Immature natural killer cell (primary cell): ENCODE measurements at regions not wholly inside any gene's neighbourhood (a gene's known extent, or its start where the extent isn't known, plus 50 kb on each side); places are given as distances from the start of the nearest gene placed in this dataset.
"Not testable (repeated sequence)": the region's sequence is repeated elsewhere in the genome, so short reads cannot be mapped to it uniquely, and the experiment has no call there.

Experiments
- DNase-seq, 3 donors: peaks; one replicate each; pipeline ENCODE4 v3.0.0; 2022; ENCODE audit warnings: mixed read lengths in 1 of 3
- H3K27ac Mint-ChIP-seq, 6 donors: one replicate each; pipeline ENCODE4 v1.8.0; 2020; ENCODE audit warnings: mixed read lengths in 6 of 6, mild to moderate bottlenecking in 5 of 6, inconsistent platforms in 4 of 6, moderate library complexity in 3 of 6
- H3K27me3 Mint-ChIP-seq, 3 donors: one replicate each; pipeline ENCODE4 v1.8.0; 2020 to 2021; ENCODE audit warnings: low read depth in 3 of 3, mild to moderate bottlenecking in 3 of 3, mixed read lengths in 3 of 3, moderate library complexity in 3 of 3, inconsistent platforms in 1 of 3
- H3K36me3 Mint-ChIP-seq, 3 donors: one replicate each; pipeline ENCODE4 v1.8.0; 2020; ENCODE audit warnings: mixed read lengths in 3 of 3, inconsistent platforms in 2 of 3, mild to moderate bottlenecking in 2 of 3
- H3K4me1 Mint-ChIP-seq, 2 donors: one replicate each; pipeline ENCODE4 v1.8.0; 2020; ENCODE audit warnings: inconsistent platforms in 2 of 2, mild to moderate bottlenecking in 2 of 2, mixed read lengths in 2 of 2, moderate library complexity in 1 of 2
- H3K4me3 Mint-ChIP-seq, 5 donors: one replicate each; pipeline ENCODE4 v1.8.0; 2020; ENCODE audit warnings: mild to moderate bottlenecking in 5 of 5, mixed read lengths in 5 of 5, inconsistent platforms in 3 of 5, moderate library complexity in 3 of 5
- H3K9me3 Mint-ChIP-seq, 6 donors: one replicate each; pipeline ENCODE4 v1.8.0; 2020; ENCODE audit warnings: mild to moderate bottlenecking in 6 of 6, mixed read lengths in 6 of 6, inconsistent platforms in 4 of 6, moderate library complexity in 3 of 6

- Mint-ChIP-seq H3K4me3 (no peak overlapping the region), H3K27ac (no peak overlapping the region), H3K36me3 (no peaks in the 10 kb centered on the region), H3K4me1 (peaks cover 17 to 19% of the 10 kb centered on the region in 2 donors), H3K27me3 (peaks cover 0 to 2% (median 0%) of the 10 kb centered on the region in 3 donors), H3K9me3 (peaks cover 0 to 2% (median 0%) of the 10 kb centered on the region in 6 donors)
- no peak for DNase-seq
Observed at GRCh38 chr5:82656341-82656761, 378.2 kb upstream of the RPS23 start.

GRCh38 chr5:82655078-82655477, 376.9 kb upstream of the RPS23 start:
- peaks cover 17 to 19% of the 10 kb centered on the region in 2 donors for H3K4me1 Mint-ChIP-seq
- no peaks in the 10 kb centered on the region for H3K36me3 Mint-ChIP-seq
- H3K27ac Mint-ChIP-seq: no peak overlapping the region
- peaks cover 0 to 3% (median 0%) of the 10 kb centered on the region in 3 donors for H3K27me3 Mint-ChIP-seq
- DNase-seq: no peak
- H3K9me3 Mint-ChIP-seq: peaks cover 0 to 2% (median 0%) of the 10 kb centered on the region in 6 donors
- no peak overlapping the region for H3K4me3 Mint-ChIP-seq

GRCh38 chr5:82649943-82650342, 371.8 kb upstream of the RPS23 start:
- H3K4me3 Mint-ChIP-seq: no peak overlapping the region
- H3K27me3 Mint-ChIP-seq: peaks cover 0 to 3% (median 1%) of the 10 kb centered on the region in 3 donors
- no peak overlapping the region for H3K27ac Mint-ChIP-seq
- no peaks in the 10 kb centered on the region for H3K4me1 Mint-ChIP-seq
- no peaks in the 10 kb centered on the region for H3K36me3 Mint-ChIP-seq
- no peaks in the 10 kb centered on the region for H3K9me3 Mint-ChIP-seq
- no peak for DNase-seq

DNA sequence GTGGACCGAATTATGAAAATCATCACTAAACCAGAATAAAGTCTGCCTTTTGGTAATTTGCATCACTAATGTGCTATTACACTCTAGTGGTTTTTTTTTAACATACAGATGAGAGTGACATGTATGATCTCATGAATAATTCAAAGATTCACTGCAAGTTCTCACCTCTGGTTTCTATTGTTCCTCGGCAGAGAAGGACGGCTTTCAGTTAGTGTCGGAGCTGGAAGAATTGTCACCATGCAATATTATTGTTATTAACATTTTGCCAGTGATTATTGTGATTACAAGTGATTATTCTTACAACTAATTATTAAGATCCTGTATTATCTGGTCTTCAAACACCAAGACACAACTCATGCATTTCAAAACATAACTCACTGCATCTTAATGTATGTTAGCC, 366.6 kb upstream of the RPS23 start:
- no peak for DNase-seq
- H3K27ac Mint-ChIP-seq: no peak overlapping the region
- no peaks in the 10 kb centered on the region for H3K36me3 Mint-ChIP-seq
- H3K27me3 Mint-ChIP-seq: peaks cover 0 to 3% (median 0%) of the 10 kb centered on the region in 3 donors
- H3K9me3 Mint-ChIP-seq: no peaks in the 10 kb centered on the region
- no peak overlapping the region for H3K4me3 Mint-ChIP-seq
- peaks cover 2 to 8% of the 10 kb centered on the region in 2 donors for H3K4me1 Mint-ChIP-seq

DNA sequence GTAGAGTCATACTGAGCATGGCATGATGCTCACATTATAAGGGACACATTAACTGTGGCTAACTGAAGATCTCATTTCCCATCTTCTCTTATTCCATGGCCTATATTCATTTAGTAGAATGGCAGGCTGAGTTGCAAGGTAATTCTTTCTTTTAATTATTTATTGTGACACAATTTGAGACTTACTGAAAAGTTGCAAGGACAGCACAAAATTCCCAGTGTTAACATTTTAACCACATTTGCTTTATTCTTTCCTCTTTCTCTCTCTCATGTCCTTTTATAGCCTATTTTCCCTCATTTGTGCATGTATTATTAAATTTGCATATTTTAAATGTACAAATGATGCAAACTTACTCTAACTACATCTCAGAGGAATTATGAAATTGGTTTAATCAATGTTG, 366.1 kb upstream of the RPS23 start:
- H3K9me3 Mint-ChIP-seq: no peaks in the 10 kb centered on the region
- no peak overlapping the region for H3K4me3 Mint-ChIP-seq
- H3K27ac Mint-ChIP-seq: no peak overlapping the region
- no peaks in the 10 kb centered on the region for H3K36me3 Mint-ChIP-seq
- peaks cover 2 to 8% of the 10 kb centered on the region in 2 donors for H3K4me1 Mint-ChIP-seq
- H3K27me3 Mint-ChIP-seq: peaks cover 0 to 3% (median 0%) of the 10 kb centered on the region in 3 donors
- no peak for DNase-seq

GRCh38 chr5:82642313-82642712, 364.2 kb upstream of the RPS23 start:
- no peak for DNase-seq
- Mint-ChIP-seq H3K27me3 (peaks cover 0 to 2% (median 2%) of the 10 kb centered on the region in 3 donors), H3K4me3 (no peak overlapping the region), H3K27ac (no peak overlapping the region), H3K9me3 (no peaks in the 10 kb centered on the region), H3K4me1 (peaks cover 2 to 8% of the 10 kb centered on the region in 2 donors), H3K36me3 (no peaks in the 10 kb centered on the region)

GRCh38 chr5:82641331-82642003, 363.3 kb upstream of the RPS23 start:
- Mint-ChIP-seq H3K27ac (no peak overlapping the region), H3K4me1 (peaks cover 2 to 8% of the 10 kb centered on the region in 2 donors), H3K36me3 (no peaks in the 10 kb centered on the region), H3K27me3 (peaks cover 0 to 2% (median 2%) of the 10 kb centered on the region in 3 donors), H3K4me3 (no peak overlapping the region), H3K9me3 (no peaks in the 10 kb centered on the region)
- DNase-seq: peak; percentile 26 to 48 (median 39)

DNA sequence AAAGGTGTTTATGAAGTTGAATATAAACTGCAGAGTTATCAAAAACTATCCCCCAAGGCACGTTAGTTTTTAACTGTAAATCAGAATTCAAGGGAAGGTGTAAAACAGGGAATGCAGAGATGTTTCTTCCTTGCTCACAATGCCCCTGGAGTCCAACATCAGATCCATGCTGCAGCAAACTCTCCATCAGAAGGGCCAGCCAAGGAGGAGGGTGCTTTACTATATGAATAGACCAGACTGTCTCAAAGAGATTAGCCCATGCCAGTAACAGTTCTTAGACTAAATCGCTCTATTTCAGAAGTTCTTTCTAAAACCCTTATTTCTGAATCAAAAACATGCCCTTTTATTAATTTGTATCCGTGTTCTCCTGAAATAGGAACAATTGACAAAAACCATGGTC, 362.8 kb upstream of the RPS23 start:
- H3K36me3 Mint-ChIP-seq: no peaks in the 10 kb centered on the region
- H3K4me1 Mint-ChIP-seq: peaks cover 2 to 8% of the 10 kb centered on the region in 2 donors
- no peak for DNase-seq
- H3K4me3 Mint-ChIP-seq: no peak overlapping the region
- no peaks in the 10 kb centered on the region for H3K9me3 Mint-ChIP-seq
- H3K27ac Mint-ChIP-seq: no peak overlapping the region
- peaks cover 0 to 2% (median 2%) of the 10 kb centered on the region in 3 donors for H3K27me3 Mint-ChIP-seq

DNA sequence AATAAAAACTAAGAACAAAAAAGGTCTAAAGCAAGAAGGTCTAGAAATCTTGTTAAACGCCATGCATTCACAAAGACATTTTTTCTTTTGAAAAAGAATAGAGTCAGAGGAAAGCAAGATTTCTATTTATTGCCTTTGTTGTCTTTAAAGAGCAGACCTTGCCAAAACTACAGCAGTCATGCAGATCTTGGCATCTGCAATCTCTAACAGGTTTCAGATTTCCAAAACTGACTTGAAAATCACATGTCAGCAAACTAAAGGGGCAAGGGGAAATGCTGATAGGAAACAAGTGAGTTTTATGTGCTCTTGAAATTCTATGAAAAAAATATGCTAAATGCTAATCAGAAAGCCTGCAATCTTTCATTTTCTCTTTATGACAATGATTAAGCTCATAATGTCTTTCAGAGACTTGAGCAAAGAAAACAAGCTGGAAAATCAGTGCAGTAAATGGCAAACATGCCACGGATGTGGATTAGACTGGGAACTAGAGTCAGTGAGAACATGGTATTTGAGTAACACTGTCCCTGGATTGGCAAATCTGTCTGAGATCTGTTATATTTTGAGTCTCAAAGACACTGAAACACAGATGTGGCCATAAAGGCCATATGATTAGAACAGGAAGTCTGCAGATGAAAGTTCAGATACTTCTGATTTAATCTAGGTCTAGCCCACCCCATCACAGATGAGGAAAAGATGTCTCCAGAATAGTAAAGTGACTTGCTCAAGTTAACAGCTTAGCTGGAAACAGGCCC, 361.4 kb upstream of the RPS23 start:
- Mint-ChIP-seq H3K27ac (no peak overlapping the region), H3K27me3 (peaks cover 0 to 2% (median 0%) of the 10 kb centered on the region in 3 donors), H3K4me1 (peaks cover 2 to 8% of the 10 kb centered on the region in 2 donors)

DNA sequence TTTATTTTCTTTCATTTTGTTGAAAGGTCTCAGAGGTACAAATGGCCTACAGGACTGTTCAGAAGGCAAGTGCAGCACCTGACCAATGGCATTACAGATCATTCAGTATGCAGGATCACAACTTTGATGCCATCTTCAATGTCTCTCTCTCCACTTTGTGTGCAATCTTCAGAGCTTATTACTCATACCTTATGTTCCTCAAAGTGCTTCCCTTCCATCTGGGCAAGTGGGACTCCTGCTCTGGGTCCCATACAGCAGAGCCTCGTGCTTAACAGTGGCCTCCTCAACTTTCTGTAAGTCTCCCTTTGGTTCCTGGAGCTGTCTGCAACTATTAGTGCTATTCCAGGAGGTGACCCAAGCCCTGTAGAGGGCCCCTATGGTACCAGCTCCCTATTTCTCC, 358.4 kb upstream of the RPS23 start:
- H3K4me3 Mint-ChIP-seq: no peak overlapping the region
- H3K27me3 Mint-ChIP-seq: peaks cover 0 to 2% (median 0%) of the 10 kb centered on the region in 3 donors
- no peak overlapping the region for H3K27ac Mint-ChIP-seq
- no peak for DNase-seq
- no peaks in the 10 kb centered on the region for H3K9me3 Mint-ChIP-seq
- peaks cover 2 to 6% of the 10 kb centered on the region in 2 donors for H3K4me1 Mint-ChIP-seq
- H3K36me3 Mint-ChIP-seq: no peaks in the 10 kb centered on the region

More for the DNA sequence above, 361.4 kb upstream of the RPS23 start:
- Mint-ChIP-seq H3K4me3 (no peak overlapping the region), H3K36me3 (no peaks in the 10 kb centered on the region), H3K9me3 (no peaks in the 10 kb centered on the region)
- no peak for DNase-seq

DNA sequence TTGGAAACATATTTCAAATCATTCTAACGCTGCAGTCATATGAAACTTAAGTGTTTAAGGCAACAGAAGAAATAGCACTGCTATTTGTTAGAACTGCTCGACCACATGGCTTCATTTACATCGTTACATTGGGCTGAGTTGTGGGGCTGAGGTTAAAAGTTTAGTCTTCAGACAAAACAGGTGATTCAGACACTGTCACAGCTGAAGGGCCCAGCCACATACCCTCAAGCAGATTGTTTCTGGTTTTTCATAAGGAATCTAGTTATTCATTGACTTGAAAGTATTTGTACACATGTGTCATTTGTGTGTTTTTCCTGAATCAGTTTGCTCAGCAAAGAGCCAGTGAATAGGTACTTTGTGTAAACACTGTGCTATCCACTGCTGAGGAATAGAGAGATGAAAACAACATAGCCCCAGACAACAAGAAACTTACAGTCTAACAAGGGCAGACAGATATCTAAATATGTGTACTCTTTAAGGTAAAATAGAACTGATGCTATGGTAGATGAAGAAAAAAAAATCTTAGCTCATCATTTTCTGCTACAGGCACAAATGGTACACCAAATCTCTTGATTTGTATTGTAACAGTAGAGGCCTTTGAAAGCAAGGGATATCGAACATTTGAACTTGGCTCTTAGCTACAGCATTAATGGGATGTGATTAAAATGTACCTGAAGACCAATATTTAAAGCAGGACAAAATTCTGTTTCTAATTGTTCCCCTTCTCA, 357.6 kb upstream of the RPS23 start:
- no peak overlapping the region for H3K4me3 Mint-ChIP-seq
- no peak overlapping the region for H3K27ac Mint-ChIP-seq
- no peaks in the 10 kb centered on the region for H3K9me3 Mint-ChIP-seq
- DNase-seq: no peak
- no peaks in the 10 kb centered on the region for H3K4me1 Mint-ChIP-seq
- peaks cover 0 to 2% (median 0%) of the 10 kb centered on the region in 3 donors for H3K27me3 Mint-ChIP-seq
- H3K36me3 Mint-ChIP-seq: no peaks in the 10 kb centered on the region

DNA sequence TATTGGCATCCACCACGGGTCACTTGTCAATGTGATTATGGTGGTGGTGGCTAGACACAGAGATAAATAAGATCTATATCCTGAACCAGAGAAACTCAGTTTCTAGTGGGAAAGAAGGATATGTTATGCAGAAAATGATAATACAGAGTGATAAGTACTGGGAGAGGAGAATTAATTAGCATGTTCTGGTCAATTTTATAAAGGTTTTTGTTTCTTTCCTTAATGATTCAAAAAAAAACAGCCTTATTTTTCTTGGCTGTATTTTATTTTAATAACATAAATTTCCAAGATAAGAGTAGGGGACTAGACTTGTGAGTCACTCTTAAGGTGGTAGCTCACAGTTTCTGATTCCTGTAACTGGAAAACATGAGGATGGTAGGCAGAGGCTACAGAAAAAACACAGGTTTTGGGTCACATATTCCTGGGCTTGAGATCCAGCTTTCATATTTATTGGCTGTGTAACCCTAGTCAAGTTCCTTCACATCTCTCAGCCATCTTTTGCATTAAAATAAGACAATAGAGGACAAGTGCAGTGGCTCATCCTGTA, 350.3 kb upstream of the RPS23 start:
- H3K27me3 Mint-ChIP-seq: peaks cover 0 to 2% (median 0%) of the 10 kb centered on the region in 3 donors
- no peaks in the 10 kb centered on the region for H3K36me3 Mint-ChIP-seq
- no peak overlapping the region for H3K27ac Mint-ChIP-seq
- no peaks in the 10 kb centered on the region for H3K4me1 Mint-ChIP-seq
- no peak overlapping the region for H3K4me3 Mint-ChIP-seq
- H3K9me3 Mint-ChIP-seq: peaks cover 0 to 2% (median 0%) of the 10 kb centered on the region in 6 donors
- DNase-seq: no peak

DNA sequence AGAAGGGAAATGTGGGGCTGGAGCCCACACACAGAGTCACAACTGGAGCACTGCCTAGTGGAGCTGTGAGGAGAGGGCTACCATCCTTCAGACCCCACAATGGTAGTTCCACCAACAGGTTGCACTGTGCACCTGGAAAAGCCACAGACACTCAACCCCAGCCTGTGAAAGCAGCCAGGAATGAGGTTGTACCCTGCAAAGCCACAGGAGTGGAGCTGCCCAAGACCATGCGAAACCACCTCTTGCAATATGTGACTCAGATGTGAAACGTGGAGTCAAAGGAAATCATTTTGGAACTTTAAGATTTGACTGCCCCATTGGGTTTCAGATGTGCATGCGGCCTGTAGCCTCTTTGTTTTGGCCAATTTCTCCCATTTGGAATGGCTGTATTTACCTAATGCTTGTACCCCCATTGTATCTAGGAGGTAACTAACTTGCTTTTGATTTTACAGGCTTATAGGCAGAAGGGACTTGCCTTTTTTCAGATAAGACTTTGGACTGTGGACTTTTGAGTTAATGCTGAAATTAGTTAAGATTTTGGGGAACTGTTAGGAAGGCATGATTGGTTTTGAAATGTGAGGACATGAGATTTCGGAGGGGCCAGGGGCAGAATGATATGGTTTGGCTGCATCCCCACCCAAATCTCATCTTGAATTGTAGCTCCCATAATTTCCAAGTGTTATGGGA, 348.9 kb upstream of the RPS23 start:
- H3K27ac Mint-ChIP-seq, H3K9me3 Mint-ChIP-seq, DNase-seq, H3K27me3 Mint-ChIP-seq, H3K4me3 Mint-ChIP-seq, H3K4me1 Mint-ChIP-seq, H3K36me3 Mint-ChIP-seq: not testable (repeated sequence)
